ENCODE measurements at regions not wholly inside any gene's neighbourhood (a gene's known extent, or its start where the extent isn't known, plus 50 kb on each side); places are given as distances from the start of the nearest gene placed in this dataset.

- Histone ChIP-seq H3K9me3 (ENCODE audit: insufficient read depth, low read depth, low read length) (no peaks in the 10 kb centered on the region; the same call in 1 of the 2 replicates), H3K36me3 (ENCODE audit: insufficient read depth, low read length) (no peaks in the 10 kb centered on the region), H3K4me2 (ENCODE audit: low read depth, low read length, poor library complexity, severe bottlenecking) (no peak overlapping the region), H3K4me3 (ENCODE audit: low read length, poor library complexity, severe bottlenecking) (no peak overlapping the region), H3F3A (ENCODE audit: low read depth) (no peaks in the 10 kb centered on the region), H3K27me3 (ENCODE audit: insufficient read depth, low read length, poor library complexity, severe bottlenecking) (no peaks in the 10 kb centered on the region), H3K79me2 (ENCODE audit: insufficient read depth, low read length) (no peaks in the 10 kb centered on the region), H3K4me1 (ENCODE audit: insufficient read depth, low read length, poor library complexity, severe bottlenecking) (no peaks in the 10 kb centered on the region), H3K9me2 (replicated peaks; ENCODE audit: low read depth, low read length) (no peaks in the 10 kb centered on the region), H2AFZ (ENCODE audit: low read length) (no peak overlapping the region), H4K20me1 (ENCODE audit: insufficient read depth, low read length, poor library complexity, severe bottlenecking) (no peaks in the 10 kb centered on the region), H3K9ac (ENCODE audit: low read depth, low read length, poor library complexity, severe bottlenecking) (no peak overlapping the region)
- TF ChIP-seq CTCF (conservative IDR thresholded peaks at IDR 0.05; ENCODE audit: low read length) (no peak), EZH2phosphoT487 (IDR thresholded peaks at IDR 0.05; ENCODE audit: borderline replicate concordance) (no peak)
Observed at GRCh38 chr5:2257326-2258244, 374.9 kb upstream of the IRX4 start.

GRCh38 chr5:2256691-2257280, 374.1 kb upstream of the IRX4 start:
- no peaks in the 10 kb centered on the region for H3K36me3 ChIP-seq (ENCODE audit: insufficient read depth, low read length)
- no peak overlapping the region for H2AFZ ChIP-seq (ENCODE audit: low read length)
- H3K4me2 ChIP-seq (ENCODE audit: low read depth, low read length, poor library complexity, severe bottlenecking): no peak overlapping the region
- no peaks in the 10 kb centered on the region for H3K9me2 ChIP-seq (replicated peaks; ENCODE audit: low read depth, low read length)
- no peaks in the 10 kb centered on the region; the same call in 1 of the 2 replicates for H3K9me3 ChIP-seq (ENCODE audit: insufficient read depth, low read depth, low read length)
- no peaks in the 10 kb centered on the region for H3F3A ChIP-seq (ENCODE audit: low read depth)
- TF ChIP-seq CTCF (conservative IDR thresholded peaks at IDR 0.05; ENCODE audit: low read length) (no peak), EZH2phosphoT487 (IDR thresholded peaks at IDR 0.05; ENCODE audit: borderline replicate concordance) (no peak)
- no peaks in the 10 kb centered on the region for H4K20me1 ChIP-seq (ENCODE audit: insufficient read depth, low read length, poor library complexity, severe bottlenecking)
- no peak overlapping the region for H3K4me3 ChIP-seq (ENCODE audit: low read length, poor library complexity, severe bottlenecking)
- no peaks in the 10 kb centered on the region for H3K79me2 ChIP-seq (ENCODE audit: insufficient read depth, low read length)
- H3K27me3 ChIP-seq (ENCODE audit: insufficient read depth, low read length, poor library complexity, severe bottlenecking): no peaks in the 10 kb centered on the region
- H3K9ac ChIP-seq (ENCODE audit: low read depth, low read length, poor library complexity, severe bottlenecking): no peak overlapping the region
- no peaks in the 10 kb centered on the region for H3K4me1 ChIP-seq (ENCODE audit: insufficient read depth, low read length, poor library complexity, severe bottlenecking)

- no peaks in the 10 kb centered on the region for H3K4me1 ChIP-seq (ENCODE audit: insufficient read depth, low read length, poor library complexity, severe bottlenecking)
- H3K79me2 ChIP-seq (ENCODE audit: insufficient read depth, low read length): no peaks in the 10 kb centered on the region
- no peaks in the 10 kb centered on the region for H3F3A ChIP-seq (ENCODE audit: low read depth)
- H3K4me3 ChIP-seq (ENCODE audit: low read length, poor library complexity, severe bottlenecking): no peak overlapping the region
- H3K36me3 ChIP-seq (ENCODE audit: insufficient read depth, low read length): no peaks in the 10 kb centered on the region
- no peaks in the 10 kb centered on the region for H3K27me3 ChIP-seq (ENCODE audit: insufficient read depth, low read length, poor library complexity, severe bottlenecking)
- no peaks in the 10 kb centered on the region; the same call in 1 of the 2 replicates for H3K9me3 ChIP-seq (ENCODE audit: insufficient read depth, low read depth, low read length)
- H3K9ac ChIP-seq (ENCODE audit: low read depth, low read length, poor library complexity, severe bottlenecking): no peak overlapping the region
- H4K20me1 ChIP-seq (ENCODE audit: insufficient read depth, low read length, poor library complexity, severe bottlenecking): no peaks in the 10 kb centered on the region
- H3K4me2 ChIP-seq (ENCODE audit: low read depth, low read length, poor library complexity, severe bottlenecking): no peak overlapping the region
- H3K9me2 ChIP-seq (replicated peaks; ENCODE audit: low read depth, low read length): no peaks in the 10 kb centered on the region
- no peak overlapping the region for H2AFZ ChIP-seq (ENCODE audit: low read length)
- no peak for TF ChIP-seq CTCF (conservative IDR thresholded peaks at IDR 0.05; ENCODE audit: low read length)
Observed at GRCh38 chr5:2255915-2256690, 373.4 kb upstream of the IRX4 start.

Measured in Loucy (cell line).